ENCODE measurements at regions not wholly inside any gene's neighbourhood (a gene's known extent, or its start where the extent isn't known, plus 50 kb on each side); places are given as distances from the start of the nearest gene placed in this dataset.

DNA sequence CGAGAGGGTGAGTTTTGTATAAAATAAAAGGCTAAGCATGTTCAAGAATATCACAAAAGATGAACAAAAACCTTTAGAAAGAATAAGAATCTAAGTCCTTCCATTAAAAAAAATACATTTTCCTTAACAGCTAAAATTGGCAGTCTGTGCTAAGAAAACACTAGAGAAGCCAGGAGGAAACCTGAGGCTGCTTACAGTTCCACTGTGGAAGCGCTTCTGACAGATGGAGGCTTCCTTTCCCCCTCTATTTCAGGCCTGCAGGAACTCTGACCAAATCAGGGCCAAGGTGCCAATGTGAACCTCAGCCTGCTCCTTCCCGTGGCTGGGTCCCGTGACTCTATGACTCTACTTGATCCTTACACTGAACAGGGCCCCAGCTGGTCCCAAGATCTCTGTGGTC, 108.1 kb upstream of the ARHGAP28 start:
- TF ChIP-seq FOXM1 (IDR thresholded peaks at IDR 0.05; ENCODE audit: borderline replicate concordance) (no peak), ELF4 (IDR thresholded peaks at IDR 0.05) (no peak), TARDBP (IDR thresholded peaks at IDR 0.05) (no peak), ZNF384 (IDR thresholded peaks at IDR 0.05) (no peak), SUZ12 (IDR thresholded peaks at IDR 0.05) (no peak), FOXA1 (IDR thresholded peaks at IDR 0.05) (no peak)

All from HEK293T (cell line).